Endothelial cell of umbilical vein (primary cell): ENCODE measurements at regions not wholly inside any gene's neighbourhood (a gene's known extent, or its start where the extent isn't known, plus 50 kb on each side); places are given as distances from the start of the nearest gene placed in this dataset.

Experiments
- BruUV-seq: library from RNA; stranded (reverse); fragments of 400-500 nt; replicated peaks from 2 replicates; lab custom pipeline; 2021; lab: Mats Ljungman, UMichigan
- CTCF ChIA-PET: fragments of 300-600, 350-600 bp; sonication (Branson Sonifier 250); formaldehyde crosslinking; loops from one replicate; lab custom pipeline; 2021; ENCODE audit warnings: antibody characterized with exemption, inconsistent platforms; lab: Charles Lee
- POLR2A ChIA-PET: fragments of 300-600, 350-600 bp; sonication (Branson Sonifier 250); formaldehyde crosslinking; loops from one replicate; lab custom pipeline; 2021; ENCODE audit warnings: antibody characterized with exemption, inconsistent platforms; lab: Charles Lee
- DNase-seq: peaks from one replicate; pipeline ENCODE4 v3.0.0-alpha.2; 2011; ENCODE audit warnings: low read depth, low spot score
- FAIRE-seq: peaks from 2 replicates; lab custom pipeline; 2011; peaks lifted over from hg19 to GRCh38; lab: Jason Lieb, UNC
- H2AFZ ChIP-seq: 2 replicates; pipeline ENCODE4 v1.6.0; 2012; ENCODE audit warnings: low read depth, low read length, control low read depth, inconsistent platforms
- H3K27ac ChIP-seq: 2 replicates; pipeline ENCODE4 v1.5.1; 2011; ENCODE audit warnings: low read depth, mild to moderate bottlenecking, control low read depth, low read length, moderate library complexity; ENCODE audit not compliant: insufficient read depth
- H3K27me3 ChIP-seq, 2 experiments: 2 replicates each; pipeline versions ENCODE4 v1.6.0 to v1.6.1; 2011; ENCODE audit warnings: low read length in 2 of 2, mixed read lengths in 1 of 2; ENCODE audit not compliant: control insufficient read depth in 2 of 2, insufficient read depth in 2 of 2
- H3K36me3 ChIP-seq, 2 experiments: 2 replicates in 1 of 2; 3 replicates in 1 of 2; pipeline ENCODE4 v1.5.1; 2011; ENCODE audit warnings: low read length in 2 of 2, mild to moderate bottlenecking in 1 of 2, moderate library complexity in 1 of 2; ENCODE audit not compliant: control insufficient read depth in 2 of 2, insufficient read depth in 2 of 2; ENCODE audit errors: extremely low read depth in 1 of 2
- H3K4me1 ChIP-seq: 3 replicates; pipeline ENCODE4 v1.5.1; 2011; ENCODE audit warnings: mild to moderate bottlenecking, low read length; ENCODE audit not compliant: control insufficient read depth, insufficient read depth; ENCODE audit errors: extremely low read depth
- H3K4me2 ChIP-seq: 2 replicates; pipeline ENCODE4 v1.6.1; 2011; ENCODE audit warnings: low read length, control low read depth, mixed read lengths; ENCODE audit not compliant: insufficient read depth
- H3K4me3 ChIP-seq, 3 experiments: fragments of 200-600 bp in 1 of 3; sonication (generic), shearing (Covaris generic) in 1 of 3; replicated peaks in 1 of 3; 2 replicates each; pipeline ENCODE4 v1.5.1; 2011 to 2016; ENCODE audit warnings: control low read depth in 3 of 3, low read length in 3 of 3, mild to moderate bottlenecking in 2 of 3, inconsistent platforms in 1 of 3, low read depth in 1 of 3, moderate library complexity in 1 of 3; ENCODE audit not compliant: insufficient read depth in 1 of 3
- H3K79me2 ChIP-seq: 2 replicates; pipeline ENCODE4 v1.6.0; 2012; ENCODE audit warnings: low read length, inconsistent platforms; ENCODE audit not compliant: control insufficient read depth, insufficient read depth
- H3K9ac ChIP-seq: replicated peaks from 2 replicates; pipeline ENCODE3; 2011; ENCODE audit warnings: low read length, control low read depth; ENCODE audit not compliant: insufficient read depth; ENCODE audit errors: extremely low read depth
- H3K9me1 ChIP-seq: replicated peaks from 3 replicates; pipeline ENCODE4 v1.6.0; 2011; ENCODE audit warnings: mild to moderate bottlenecking, low read length; ENCODE audit not compliant: control insufficient read depth, insufficient read depth; ENCODE audit errors: extremely low read depth
- H3K9me3 ChIP-seq: replicated peaks from 2 replicates; pipeline ENCODE4 v1.5.1; 2012; ENCODE audit warnings: low read length, inconsistent platforms; ENCODE audit not compliant: control insufficient read depth, insufficient read depth
- H4K20me1 ChIP-seq: replicated peaks from 2 replicates; pipeline ENCODE3; 2011; ENCODE audit warnings: mild to moderate bottlenecking, low read length; ENCODE audit not compliant: control insufficient read depth, insufficient read depth; ENCODE audit errors: extremely low read depth
- EZH2 ChIP-seq: IDR thresholded peaks from 2 replicates; pipeline ENCODE4 v1.6.1; 2012; ENCODE audit warnings: borderline replicate concordance, low read depth, mild to moderate bottlenecking, moderate library complexity, low read length, inconsistent platforms; ENCODE audit not compliant: severe bottlenecking
- FOS ChIP-seq: IDR thresholded peaks from 2 replicates; pipeline ENCODE4 v1.6.1; 2011; ENCODE audit warnings: mild to moderate bottlenecking, low read length, moderate library complexity, borderline replicate concordance; ENCODE audit not compliant: insufficient read depth
- GATA2 ChIP-seq: IDR thresholded peaks from 2 replicates; pipeline ENCODE4 v1.7.0; 2011; ENCODE audit warnings: low read depth, mild to moderate bottlenecking, moderate library complexity, mixed read lengths, low read length; ENCODE audit not compliant: insufficient read length, insufficient read depth
- JUN ChIP-seq: IDR thresholded peaks from 2 replicates; pipeline ENCODE4 v1.6.1; 2011; ENCODE audit warnings: borderline replicate concordance, low read depth; ENCODE audit not compliant: insufficient read length, insufficient read depth
- MYC ChIP-seq: IDR thresholded peaks from one replicate; pipeline ENCODE4 v1.6.1; 2011; ENCODE audit warnings: mild to moderate bottlenecking, low read depth, low read length
- POLR2A ChIP-seq: IDR thresholded peaks from 2 replicates; pipeline ENCODE4 v1.6.1; 2012; ENCODE audit warnings: low read depth, mild to moderate bottlenecking, control low read depth, low read length
- POLR2AphosphoS5 ChIP-seq: IDR thresholded peaks from 2 replicates; pipeline ENCODE4 v1.6.1; 2012; ENCODE audit warnings: low read depth, mild to moderate bottlenecking, control low read depth, low read length, moderate library complexity; ENCODE audit not compliant: insufficient read depth
- dilution Hi-C: fragments of 300-500 bp; cut with MboI; formaldehyde crosslinking; loops from one replicate; pipeline ENCODE4 v1.15.0; 2019; ENCODE audit warnings: low sequenced_read_pairs; ENCODE audit not compliant: extremely low pct_ligation_motif_present
- intact Hi-C: fragments of 100-400 bp; cut with micrococcal nuclease; formaldehyde crosslinking; loops from one replicate; pipeline ENCODE4 v1.10.0; 2022
- TF ChIP-seq, protein P1 (sequence below), 2 donors: IDR thresholded peaks; 1 replicate in 1 of 2; 2 replicates in 1 of 2; pipeline ENCODE4 v1.5.1; 2011; ENCODE audit warnings: low read length in 2 of 2, mild to moderate bottlenecking in 2 of 2, moderate library complexity in 2 of 2, control low read depth in 1 of 2, inconsistent platforms in 1 of 2, low read depth in 1 of 2; ENCODE audit not compliant: insufficient read depth in 1 of 2; ENCODE audit errors: extremely low read depth in 1 of 2
- TF ChIP-seq, protein P2 (sequence below): IDR thresholded peaks from 2 replicates; pipeline ENCODE4 v1.6.1; 2011; ENCODE audit not compliant: insufficient read depth, insufficient read length

DNA sequence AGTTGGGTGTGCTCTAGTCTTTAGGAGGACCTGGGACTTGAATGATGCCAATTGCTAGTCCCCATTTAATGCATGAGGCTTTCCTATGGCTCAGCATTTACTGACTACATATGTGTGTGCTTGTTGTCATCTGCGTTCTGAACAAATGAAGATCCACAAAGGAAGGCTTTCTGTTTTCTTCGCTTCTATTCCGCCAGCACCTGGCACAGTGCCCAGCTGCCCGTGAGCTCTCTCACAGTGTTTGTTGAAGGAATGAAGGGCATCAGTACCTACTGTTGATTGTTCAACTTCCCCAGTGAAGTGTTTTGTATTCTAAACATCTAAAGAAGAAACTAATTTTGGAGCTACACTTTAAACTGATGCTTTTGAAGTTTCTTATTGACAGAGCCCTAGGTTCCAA lies 122.4 kb upstream of the LINC00305 start:
- intact Hi-C loops (no loop called here), dilution Hi-C loops (no loop called here)
- Histone ChIP-seq H3K9me1 (no peaks in the 10 kb centered on the region), H4K20me1 (no peaks in the 10 kb centered on the region), H3K4me3 (no peak overlapping the region), H3K9ac (no peak overlapping the region), H3K79me2 (no peaks in the 10 kb centered on the region), H3K9me3 (no peaks in the 10 kb centered on the region), H3K27ac (no peak overlapping the region), H3K36me3 (no peaks in the 10 kb centered on the region), H3K4me2 (no peak overlapping the region), H3K4me1 (no peaks in the 10 kb centered on the region), H3K27me3 (no peaks in the 10 kb centered on the region), H2AFZ (no peak overlapping the region)
- ChIA-PET POLR2A (no interaction called here), CTCF (no interaction called here)
- DNase-seq = peak; percentile 11
- FAIRE-seq = no peak
- no TSS peak for BruUV-seq
- TF ChIP-seq JUN (no peak), EZH2 (no peak), GATA2 (no peak), POLR2A (no peak), POLR2AphosphoS5 (no peak), FOS (no peak), MYC (no peak)
- TF ChIP-seq, protein P1, sequence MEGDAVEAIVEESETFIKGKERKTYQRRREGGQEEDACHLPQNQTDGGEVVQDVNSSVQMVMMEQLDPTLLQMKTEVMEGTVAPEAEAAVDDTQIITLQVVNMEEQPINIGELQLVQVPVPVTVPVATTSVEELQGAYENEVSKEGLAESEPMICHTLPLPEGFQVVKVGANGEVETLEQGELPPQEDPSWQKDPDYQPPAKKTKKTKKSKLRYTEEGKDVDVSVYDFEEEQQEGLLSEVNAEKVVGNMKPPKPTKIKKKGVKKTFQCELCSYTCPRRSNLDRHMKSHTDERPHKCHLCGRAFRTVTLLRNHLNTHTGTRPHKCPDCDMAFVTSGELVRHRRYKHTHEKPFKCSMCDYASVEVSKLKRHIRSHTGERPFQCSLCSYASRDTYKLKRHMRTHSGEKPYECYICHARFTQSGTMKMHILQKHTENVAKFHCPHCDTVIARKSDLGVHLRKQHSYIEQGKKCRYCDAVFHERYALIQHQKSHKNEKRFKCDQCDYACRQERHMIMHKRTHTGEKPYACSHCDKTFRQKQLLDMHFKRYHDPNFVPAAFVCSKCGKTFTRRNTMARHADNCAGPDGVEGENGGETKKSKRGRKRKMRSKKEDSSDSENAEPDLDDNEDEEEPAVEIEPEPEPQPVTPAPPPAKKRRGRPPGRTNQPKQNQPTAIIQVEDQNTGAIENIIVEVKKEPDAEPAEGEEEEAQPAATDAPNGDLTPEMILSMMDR (IDR thresholded peaks at IDR 0.05; ENCODE audit: extremely low read depth in 1 of 2, insufficient read depth in 1 of 2, low read depth in 1 of 2, low read length in 2 of 2) = no peak
- TF ChIP-seq, protein P2, sequence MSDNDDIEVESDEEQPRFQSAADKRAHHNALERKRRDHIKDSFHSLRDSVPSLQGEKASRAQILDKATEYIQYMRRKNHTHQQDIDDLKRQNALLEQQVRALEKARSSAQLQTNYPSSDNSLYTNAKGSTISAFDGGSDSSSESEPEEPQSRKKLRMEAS = no peak
